Trophoblast cell (in vitro differentiated cells and primary cell): ENCODE measurements at regions not wholly inside any gene's neighbourhood (a gene's known extent, or its start where the extent isn't known, plus 50 kb on each side); places are given as distances from the start of the nearest gene placed in this dataset.

Experiments
- DNase-seq, 2 donors: peaks; one replicate each; pipeline ENCODE4 v3.0.0-alpha.2; 2016
- H2AFZ ChIP-seq: 2 replicates; pipeline ENCODE4 v1.6.1; 2013; ENCODE audit warnings: low read length, moderate library complexity, mild to moderate bottlenecking; ENCODE audit not compliant: insufficient read depth, poor library complexity
- H2AK5ac ChIP-seq: 2 replicates; pipeline ENCODE4 v1.6.1; 2013; ENCODE audit warnings: mild to moderate bottlenecking, low read length
- H2BK120ac ChIP-seq: 2 replicates; pipeline ENCODE4 v1.6.1; 2013; ENCODE audit warnings: low read length, mild to moderate bottlenecking, moderate library complexity; ENCODE audit not compliant: insufficient read depth, poor library complexity
- H2BK12ac ChIP-seq: 2 replicates; pipeline ENCODE4 v1.6.1; 2013; ENCODE audit warnings: mild to moderate bottlenecking, low read length, moderate library complexity
- H2BK5ac ChIP-seq: 2 replicates; pipeline ENCODE4 v1.6.1; 2013; ENCODE audit warnings: low read length, low read depth, moderate library complexity, mild to moderate bottlenecking; ENCODE audit not compliant: poor library complexity
- H3K14ac ChIP-seq: 2 replicates; pipeline ENCODE4 v1.6.1; 2013; ENCODE audit warnings: mild to moderate bottlenecking, low read length
- H3K18ac ChIP-seq: 2 replicates; pipeline ENCODE4 v1.6.1; 2013; ENCODE audit warnings: mild to moderate bottlenecking, low read length
- H3K23ac ChIP-seq: 2 replicates; pipeline ENCODE4 v1.6.1; 2013; ENCODE audit warnings: low read length
- H3K27ac ChIP-seq: 2 replicates; pipeline ENCODE4 v1.5.1; 2013; ENCODE audit warnings: low read depth, mild to moderate bottlenecking, inconsistent platforms, low read length, moderate library complexity
- H3K27me3 ChIP-seq: 2 replicates; pipeline ENCODE4 v1.6.1; 2013; ENCODE audit warnings: inconsistent platforms, mild to moderate bottlenecking, low read length, moderate library complexity; ENCODE audit not compliant: insufficient read depth
- H3K36me3 ChIP-seq, 2 experiments: 1 replicate in 1 of 2; 2 replicates in 1 of 2; pipeline ENCODE4 v1.6.1; 2013; ENCODE audit warnings: low read length in 2 of 2, mild to moderate bottlenecking in 2 of 2, moderate library complexity in 1 of 2; ENCODE audit not compliant: insufficient read depth in 2 of 2, control insufficient read depth in 1 of 2
- H3K4ac ChIP-seq: 2 replicates; pipeline ENCODE4 v1.6.1; 2013; ENCODE audit warnings: low read depth, mild to moderate bottlenecking, low read length, moderate library complexity
- H3K4me1 ChIP-seq, 2 experiments: 1 replicate in 1 of 2; 2 replicates in 1 of 2; pipeline ENCODE4 v1.6.1; 2013; ENCODE audit warnings: low read length in 2 of 2, mild to moderate bottlenecking in 2 of 2, moderate library complexity in 1 of 2; ENCODE audit not compliant: insufficient read depth in 2 of 2, control insufficient read depth in 1 of 2
- H3K4me2 ChIP-seq: 2 replicates; pipeline ENCODE4 v1.6.1; 2013; ENCODE audit warnings: inconsistent platforms, mild to moderate bottlenecking, low read length, moderate library complexity
- H3K4me3 ChIP-seq: 2 replicates; pipeline ENCODE4 v1.5.1; 2013; ENCODE audit warnings: mild to moderate bottlenecking, low read depth, low read length, inconsistent platforms
- H3K79me1 ChIP-seq: one replicate; pipeline ENCODE4 v1.6.1; 2013; ENCODE audit warnings: low read length
- H3K79me2 ChIP-seq: 2 replicates; pipeline ENCODE4 v1.6.1; 2013; ENCODE audit warnings: low read length, mild to moderate bottlenecking; ENCODE audit not compliant: control insufficient read depth, insufficient read depth, poor library complexity
- H3K9ac ChIP-seq: 2 replicates; pipeline ENCODE4 v1.6.1; 2013; ENCODE audit warnings: mild to moderate bottlenecking, low read length
- H3K9me3 ChIP-seq: 2 replicates; pipeline ENCODE4 v1.6.1; 2013; ENCODE audit warnings: low read depth, mild to moderate bottlenecking, control low read depth, inconsistent platforms, low read length; ENCODE audit not compliant: insufficient read depth
- H4K12ac ChIP-seq: 2 replicates; pipeline ENCODE4 v1.6.1; 2013; ENCODE audit warnings: low read depth, mild to moderate bottlenecking, low read length, moderate library complexity
- H4K8ac ChIP-seq: 2 replicates; pipeline ENCODE4 v1.6.1; 2013; ENCODE audit warnings: low read depth, mild to moderate bottlenecking, low read length, moderate library complexity
- H4K91ac ChIP-seq: one replicate; pipeline ENCODE4 v1.6.1; 2013; ENCODE audit warnings: low read depth, mild to moderate bottlenecking, low read length, moderate library complexity
- WGBS: extraction: QIAGEN DNeasy Blood & Tissue Kit; methylation state at CpG from one replicate; pipeline ENCODE4 v1.1.7; 2013; ENCODE audit warnings: missing lambda C conversion rate; ENCODE audit not compliant: insufficient read length, insufficient coverage; ENCODE audit errors: extremely low coverage; 5-methylcytosine and 5-hydroxymethylcytosine counted together

- H2BK12ac ChIP-seq = no peak overlapping the region
- H2BK120ac ChIP-seq = no peak overlapping the region
- no peaks in the 10 kb centered on the region for H3K36me3 ChIP-seq
- no peak overlapping the region for H3K4ac ChIP-seq
- no peak overlapping the region for H2AFZ ChIP-seq
- no peaks in the 10 kb centered on the region for H3K79me1 ChIP-seq
- no peak for DNase-seq
- H3K14ac ChIP-seq = no peak overlapping the region
- WGBS = no CpG with 5 or more reads among the region's 1 CpG
- H2AK5ac ChIP-seq = no peak overlapping the region
- H4K12ac ChIP-seq = no peak overlapping the region
- no peak overlapping the region for H3K4me3 ChIP-seq
- H3K4me1 ChIP-seq = no peaks in the 10 kb centered on the region
- no peak overlapping the region for H3K18ac ChIP-seq
- H3K27ac ChIP-seq = no peak overlapping the region
- H2BK5ac ChIP-seq = no peak overlapping the region
- H3K4me2 ChIP-seq = no peak overlapping the region
- no peaks in the 10 kb centered on the region for H3K79me2 ChIP-seq
- H4K91ac ChIP-seq = no peak overlapping the region
- no peak overlapping the region for H4K8ac ChIP-seq
- H3K9me3 ChIP-seq = no peaks in the 10 kb centered on the region
- no peak overlapping the region for H3K23ac ChIP-seq
- no peaks in the 10 kb centered on the region for H3K27me3 ChIP-seq
- H3K9ac ChIP-seq = no peak overlapping the region
Observed at GRCh38 chr4:132709056-132709455, 440.0 kb upstream of the PCDH10 start.

GRCh38 chr4:132710971-132711370 lies 438.1 kb upstream of the PCDH10 start:
- Histone ChIP-seq H3K14ac (no peak overlapping the region), H3K4me3 (no peak overlapping the region), H3K9me3 (no peaks in the 10 kb centered on the region), H3K18ac (no peak overlapping the region), H3K79me2 (no peaks in the 10 kb centered on the region), H3K4ac (no peak overlapping the region), H3K4me1 (no peaks in the 10 kb centered on the region), H3K36me3 (no peaks in the 10 kb centered on the region), H4K12ac (no peak overlapping the region), H2BK5ac (no peak overlapping the region), H3K4me2 (no peak overlapping the region), H4K8ac (no peak overlapping the region), H2AK5ac (no peak overlapping the region), H3K9ac (no peak overlapping the region), H2BK12ac (no peak overlapping the region), H2AFZ (no peak overlapping the region), H3K27me3 (no peaks in the 10 kb centered on the region), H4K91ac (no peak overlapping the region), H3K79me1 (no peaks in the 10 kb centered on the region), H3K27ac (no peak overlapping the region), H2BK120ac (no peak overlapping the region), H3K23ac (no peak overlapping the region)
- DNase-seq = no peak
- WGBS = no CpG with 5 or more reads among the region's 2 CpGs

DNA sequence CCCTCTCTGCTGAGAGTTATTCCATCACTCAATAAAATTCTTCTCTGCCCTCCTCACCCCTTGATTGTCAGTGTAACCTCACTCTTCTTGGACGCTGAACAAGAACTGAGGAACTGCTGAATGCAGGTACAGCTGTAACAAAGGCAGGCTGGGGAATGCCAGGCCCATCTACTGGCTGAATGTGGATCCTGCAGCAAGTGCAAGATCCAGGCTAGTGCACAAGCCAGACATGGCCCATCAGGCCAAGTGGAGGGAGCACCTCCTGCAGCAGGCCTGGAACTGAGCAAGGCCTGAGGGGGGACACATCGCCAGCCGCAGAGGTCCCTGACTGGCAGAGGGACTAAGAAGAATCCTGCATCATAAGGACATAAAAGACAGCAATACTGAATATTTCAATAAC lies 411.8 kb upstream of the PCDH10 start:
- Histone ChIP-seq H3K27ac (no peak overlapping the region), H3K14ac (no peak overlapping the region)

DNA sequence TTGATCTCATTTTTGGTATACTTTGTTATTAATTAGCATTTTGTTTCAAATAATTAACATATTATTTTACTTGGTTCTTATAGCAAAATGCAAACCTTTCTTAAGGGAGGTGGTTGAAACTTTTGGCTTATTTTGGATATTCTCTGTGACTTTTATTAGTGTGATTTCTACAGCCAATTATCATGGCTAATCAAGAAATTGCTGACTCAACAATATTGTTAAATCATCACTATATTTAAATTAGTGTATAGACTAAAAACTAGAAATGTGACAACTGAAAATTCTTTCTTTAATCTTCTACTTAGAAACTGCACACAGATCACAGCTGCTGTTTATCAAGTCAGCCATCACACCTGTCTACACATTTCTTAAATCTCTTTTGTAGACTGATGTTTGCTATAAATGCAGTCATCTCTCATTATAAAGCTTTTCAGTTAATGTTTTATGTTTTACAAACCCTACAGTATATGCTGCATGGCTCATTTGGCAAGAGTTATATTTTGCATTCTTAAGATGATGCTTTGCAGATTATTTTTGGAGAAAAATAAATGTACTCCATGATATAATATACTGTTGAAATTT lies 389.8 kb upstream of the PCDH10 start:
- H3K27ac ChIP-seq = no peak overlapping the region
- H2BK5ac ChIP-seq = no peak overlapping the region
- H3K4ac ChIP-seq = no peak overlapping the region
- H3K23ac ChIP-seq = no peak overlapping the region
- no peaks in the 10 kb centered on the region for H3K4me1 ChIP-seq
- no peaks in the 10 kb centered on the region for H3K36me3 ChIP-seq
- H4K12ac ChIP-seq = no peak overlapping the region
- no peak overlapping the region for H2AK5ac ChIP-seq
- H3K79me2 ChIP-seq = no peaks in the 10 kb centered on the region
- no peak overlapping the region for H3K14ac ChIP-seq
- H4K8ac ChIP-seq = no peak overlapping the region
- no peak for DNase-seq
- no peaks in the 10 kb centered on the region for H3K9me3 ChIP-seq
- no peak overlapping the region for H3K4me3 ChIP-seq
- H3K18ac ChIP-seq = no peak overlapping the region
- H3K9ac ChIP-seq = no peak overlapping the region
- H2AFZ ChIP-seq = no peak overlapping the region
- no peak overlapping the region for H2BK120ac ChIP-seq
- H3K27me3 ChIP-seq = no peaks in the 10 kb centered on the region
- no peaks in the 10 kb centered on the region for H3K79me1 ChIP-seq
- H2BK12ac ChIP-seq = no peak overlapping the region
- no peak overlapping the region for H3K4me2 ChIP-seq
- no peak overlapping the region for H4K91ac ChIP-seq

More for the DNA sequence above, 411.8 kb upstream of the PCDH10 start:
- Histone ChIP-seq H2BK5ac (no peak overlapping the region), H3K79me1 (no peaks in the 10 kb centered on the region), H3K4me1 (no peaks in the 10 kb centered on the region), H3K79me2 (no peaks in the 10 kb centered on the region), H2BK12ac (no peak overlapping the region), H3K4ac (no peak overlapping the region), H2AFZ (no peak overlapping the region), H4K12ac (no peak overlapping the region), H3K4me2 (no peak overlapping the region), H3K9me3 (no peaks in the 10 kb centered on the region), H3K23ac (no peak overlapping the region), H2AK5ac (no peak overlapping the region), H4K91ac (no peak overlapping the region), H3K27me3 (no peaks in the 10 kb centered on the region), H3K4me3 (peak overlapping the region; percentile 37), H3K36me3 (no peaks in the 10 kb centered on the region), H4K8ac (no peak overlapping the region), H2BK120ac (no peak overlapping the region), H3K9ac (no peak overlapping the region), H3K18ac (no peak overlapping the region)
- WGBS = no CpG with 5 or more reads among the region's 3 CpGs
- DNase-seq = no peak
